ENCODE measurements at regions not wholly inside any gene's neighbourhood (a gene's known extent, or its start where the extent isn't known, plus 50 kb on each side); places are given as distances from the start of the nearest gene placed in this dataset.

GRCh38 chr6:164122109-164122508 lies 707.6 kb downstream of the QKI start:
- no peak for TF ChIP-seq POLR2A (IDR thresholded peaks at IDR 0.05)
- TF ChIP-seq POLR2AphosphoS5 (IDR thresholded peaks at IDR 0.05; ENCODE audit: insufficient read depth in 1 of 2, low read depth in 1 of 2): no peak
- TF ChIP-seq, protein P1, sequence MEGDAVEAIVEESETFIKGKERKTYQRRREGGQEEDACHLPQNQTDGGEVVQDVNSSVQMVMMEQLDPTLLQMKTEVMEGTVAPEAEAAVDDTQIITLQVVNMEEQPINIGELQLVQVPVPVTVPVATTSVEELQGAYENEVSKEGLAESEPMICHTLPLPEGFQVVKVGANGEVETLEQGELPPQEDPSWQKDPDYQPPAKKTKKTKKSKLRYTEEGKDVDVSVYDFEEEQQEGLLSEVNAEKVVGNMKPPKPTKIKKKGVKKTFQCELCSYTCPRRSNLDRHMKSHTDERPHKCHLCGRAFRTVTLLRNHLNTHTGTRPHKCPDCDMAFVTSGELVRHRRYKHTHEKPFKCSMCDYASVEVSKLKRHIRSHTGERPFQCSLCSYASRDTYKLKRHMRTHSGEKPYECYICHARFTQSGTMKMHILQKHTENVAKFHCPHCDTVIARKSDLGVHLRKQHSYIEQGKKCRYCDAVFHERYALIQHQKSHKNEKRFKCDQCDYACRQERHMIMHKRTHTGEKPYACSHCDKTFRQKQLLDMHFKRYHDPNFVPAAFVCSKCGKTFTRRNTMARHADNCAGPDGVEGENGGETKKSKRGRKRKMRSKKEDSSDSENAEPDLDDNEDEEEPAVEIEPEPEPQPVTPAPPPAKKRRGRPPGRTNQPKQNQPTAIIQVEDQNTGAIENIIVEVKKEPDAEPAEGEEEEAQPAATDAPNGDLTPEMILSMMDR (IDR thresholded peaks at IDR 0.05): no peak
- Histone ChIP-seq H3K36me3 (no peaks in the 10 kb centered on the region), H3K27ac (no peak overlapping the region), H3K27me3 (no peaks in the 10 kb centered on the region), H3K4me3 (no peak overlapping the region), H3K9me3 (no peaks in the 10 kb centered on the region), H3K4me1 (no peaks in the 10 kb centered on the region)
- DNase-seq (ENCODE audit: extremely low spot score in 2 of 2): no peak
- intact Hi-C loops (cut with DNase I): no loop called here

GRCh38 chr6:164121527-164121926 lies 707.0 kb downstream of the QKI start:
- intact Hi-C loops (cut with DNase I): no loop called here
- no peak for DNase-seq (ENCODE audit: extremely low spot score in 2 of 2)
- TF ChIP-seq POLR2AphosphoS5 (IDR thresholded peaks at IDR 0.05; ENCODE audit: insufficient read depth in 1 of 2, low read depth in 1 of 2): no peak
- no peak for TF ChIP-seq POLR2A (IDR thresholded peaks at IDR 0.05)
- TF ChIP-seq, protein P1 (IDR thresholded peaks at IDR 0.05): no peak
- H3K27ac ChIP-seq: no peak overlapping the region
- no peaks in the 10 kb centered on the region for H3K27me3 ChIP-seq
- no peaks in the 10 kb centered on the region for H3K36me3 ChIP-seq
- H3K4me1 ChIP-seq: no peaks in the 10 kb centered on the region
- no peak overlapping the region for H3K4me3 ChIP-seq
- H3K9me3 ChIP-seq: no peaks in the 10 kb centered on the region

DNA sequence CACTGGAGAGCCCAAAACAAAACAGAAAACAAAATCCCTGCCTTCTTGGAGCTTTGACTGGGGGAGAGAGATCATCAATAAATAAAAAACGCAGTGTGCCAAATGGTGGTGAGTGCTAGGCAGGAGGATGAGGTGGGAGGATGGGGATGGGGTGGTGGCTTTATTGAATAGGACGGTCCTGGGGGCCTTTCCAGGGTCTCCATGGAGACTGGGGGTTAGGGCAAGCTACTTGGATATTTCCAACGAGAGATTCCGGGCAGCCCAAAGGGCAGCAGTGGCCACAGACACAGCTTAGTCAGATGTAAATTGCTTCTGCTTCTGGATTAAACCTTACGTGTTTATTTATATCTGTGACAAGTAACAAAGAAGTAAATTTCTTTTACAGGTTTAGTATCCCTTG lies 700.1 kb downstream of the QKI start:
- no peaks in the 10 kb centered on the region for H3K27me3 ChIP-seq
- DNase-seq (ENCODE audit: extremely low spot score in 2 of 2): no peak

DNA sequence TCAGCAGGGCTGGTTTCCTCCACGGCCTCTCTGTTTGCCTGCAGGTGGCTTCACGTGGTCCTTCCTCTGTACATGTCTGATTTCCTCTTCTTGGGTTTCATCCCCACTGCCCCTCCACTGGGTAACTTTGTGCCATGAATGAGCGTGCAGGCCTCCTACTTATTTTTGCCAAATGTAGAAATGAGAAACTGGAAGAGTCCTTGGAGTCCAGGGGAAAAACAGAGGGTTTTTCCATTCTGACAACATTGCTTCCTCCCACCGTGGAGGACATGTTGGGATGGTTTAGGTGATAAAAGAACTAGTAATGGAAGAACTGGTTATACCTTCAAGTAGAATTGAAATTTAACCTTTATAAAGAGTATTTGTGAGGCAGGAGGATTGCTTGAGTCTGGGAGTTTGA lies 699.5 kb downstream of the QKI start:
- intact Hi-C loops (cut with DNase I): no loop called here
- TF ChIP-seq, protein P1 (IDR thresholded peaks at IDR 0.05): no peak
- TF ChIP-seq POLR2AphosphoS5 (IDR thresholded peaks at IDR 0.05; ENCODE audit: insufficient read depth in 1 of 2, low read depth in 1 of 2) (no peak), POLR2A (IDR thresholded peaks at IDR 0.05) (no peak)
- H3K4me3 ChIP-seq: no peak overlapping the region
- H3K36me3 ChIP-seq: no peaks in the 10 kb centered on the region
- H3K27ac ChIP-seq: no peak overlapping the region
- no peak for DNase-seq (ENCODE audit: extremely low spot score in 2 of 2)
- peaks cover 9% of the 10 kb centered on the region for H3K4me1 ChIP-seq
- H3K9me3 ChIP-seq: no peaks in the 10 kb centered on the region
- H3K27me3 ChIP-seq: no peaks in the 10 kb centered on the region

More for the DNA sequence above, 700.1 kb downstream of the QKI start:
- no peaks in the 10 kb centered on the region for H3K36me3 ChIP-seq
- no peaks in the 10 kb centered on the region for H3K9me3 ChIP-seq
- H3K27ac ChIP-seq: no peak overlapping the region
- H3K4me1 ChIP-seq: peaks cover 3% of the 10 kb centered on the region
- no peak overlapping the region for H3K4me3 ChIP-seq
- TF ChIP-seq, protein P1 (IDR thresholded peaks at IDR 0.05): no peak
- TF ChIP-seq POLR2AphosphoS5 (IDR thresholded peaks at IDR 0.05; ENCODE audit: insufficient read depth in 1 of 2, low read depth in 1 of 2): no peak
- TF ChIP-seq POLR2A (IDR thresholded peaks at IDR 0.05): no peak
- intact Hi-C loops (cut with DNase I): no loop called here

DNA sequence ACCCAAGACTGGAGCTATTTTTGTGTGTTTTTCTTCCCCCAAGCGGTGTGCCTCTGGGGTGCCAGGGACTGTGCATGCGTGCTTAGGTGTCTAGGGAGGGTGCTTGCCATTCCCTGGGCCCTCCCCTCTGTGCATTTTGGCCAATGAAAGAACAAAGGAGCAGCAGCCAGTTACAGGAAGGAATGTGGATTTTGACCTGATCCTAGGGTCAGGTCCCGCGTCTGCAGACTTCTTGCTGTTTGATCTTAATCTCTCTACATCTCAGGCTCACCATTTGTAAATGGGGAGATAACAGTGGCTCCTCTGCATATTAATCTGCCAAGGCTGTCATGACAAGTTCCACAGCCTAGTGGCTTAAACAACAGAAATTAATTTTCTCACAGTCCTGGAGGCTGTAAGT lies 699.1 kb downstream of the QKI start:
- intact Hi-C loops (cut with DNase I): no loop called here
- no peak for DNase-seq (ENCODE audit: extremely low spot score in 2 of 2)
- H3K4me3 ChIP-seq: no peak overlapping the region
- H3K4me1 ChIP-seq: peaks cover 13% of the 10 kb centered on the region
- no peaks in the 10 kb centered on the region for H3K9me3 ChIP-seq
- no peaks in the 10 kb centered on the region for H3K27me3 ChIP-seq
- TF ChIP-seq POLR2A (IDR thresholded peaks at IDR 0.05): no peak
- no peak for TF ChIP-seq POLR2AphosphoS5 (IDR thresholded peaks at IDR 0.05; ENCODE audit: insufficient read depth in 1 of 2, low read depth in 1 of 2)
- TF ChIP-seq, protein P1 (IDR thresholded peaks at IDR 0.05): no peak
- no peak overlapping the region for H3K27ac ChIP-seq
- no peaks in the 10 kb centered on the region for H3K36me3 ChIP-seq
